ENCODE measurements at regions not wholly inside any gene's neighbourhood (a gene's known extent, or its start where the extent isn't known, plus 50 kb on each side); places are given as distances from the start of the nearest gene placed in this dataset.

DNA sequence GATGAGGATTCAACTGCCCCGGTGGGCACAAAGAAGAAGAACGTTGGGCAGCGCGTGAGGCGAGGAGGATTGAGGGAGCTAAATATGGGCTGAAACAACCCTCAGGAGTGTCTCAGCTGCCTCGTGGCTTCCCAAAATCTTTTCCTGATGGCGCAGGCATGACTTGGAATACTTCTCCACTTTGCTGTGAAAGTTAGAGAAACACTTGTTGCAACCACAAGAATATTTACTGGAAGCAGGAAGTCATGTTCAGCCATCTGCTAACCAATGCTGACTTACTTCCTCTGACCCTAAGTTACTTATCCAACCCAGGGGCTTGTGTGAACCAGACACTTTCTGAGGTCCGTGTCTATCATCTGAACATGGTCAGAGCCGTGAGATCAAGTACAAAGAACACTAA, 148.8 kb downstream of the ARL4C start:
- ATAC-seq (no peak), FAIRE-seq (no peak), DNase-seq (ENCODE audit: low spot score) (no peak)
- POLR2A ChIA-PET = no interaction called here
- Histone ChIP-seq H3K4me3 (replicated peaks in 1 of 3; ENCODE audit: insufficient read depth in 1 of 3, low read depth in 2 of 3, low read length in 3 of 3) (no peak overlapping the region), H3K36me3 (replicated peaks in 1 of 2; ENCODE audit: control insufficient read depth in 1 of 2, insufficient read depth in 2 of 2, low read length in 2 of 2) (no peaks in the 10 kb centered on the region), H4K20me1 (ENCODE audit: insufficient read depth, low read length) (no peaks in the 10 kb centered on the region), H2AFZ (ENCODE audit: low read length) (no peak overlapping the region), H3K27me3 (ENCODE audit: control insufficient read depth in 1 of 2, insufficient read depth in 2 of 2, low read length in 2 of 2) (no peaks in the 10 kb centered on the region), H3K4me1 (ENCODE audit: insufficient read depth, low read length) (no peaks in the 10 kb centered on the region), H3K79me2 (ENCODE audit: insufficient read depth, low read length) (no peaks in the 10 kb centered on the region), H3K27ac (ENCODE audit: extremely low read length, insufficient read depth, low read length) (no peak overlapping the region), H3K9ac (ENCODE audit: insufficient read depth, low read depth, low read length) (no peak overlapping the region), H3K4me2 (ENCODE audit: low read depth, low read length) (no peak overlapping the region), H3K9me3 (ENCODE audit: low read length) (peaks cover 9% of the 10 kb centered on the region; the same call in 1 of the 2 replicates)
- no peak for TF ChIP-seq ZNF781 (CRISPR knock-in tag; IDR thresholded peaks at IDR 0.05; ENCODE audit: borderline replicate concordance, not compliant biosample characterization)
- TF ChIP-seq ZNF17 (CRISPR knock-in tag; IDR thresholded peaks at IDR 0.05) = no peak
- TF ChIP-seq SRY (CRISPR knock-in tag; IDR thresholded peaks at IDR 0.05) = no peak
- no peak for TF ChIP-seq ELF4 (CRISPR knock-in tag; IDR thresholded peaks at IDR 0.05; ENCODE audit: borderline replicate concordance)
- TF ChIP-seq, protein P1, sequence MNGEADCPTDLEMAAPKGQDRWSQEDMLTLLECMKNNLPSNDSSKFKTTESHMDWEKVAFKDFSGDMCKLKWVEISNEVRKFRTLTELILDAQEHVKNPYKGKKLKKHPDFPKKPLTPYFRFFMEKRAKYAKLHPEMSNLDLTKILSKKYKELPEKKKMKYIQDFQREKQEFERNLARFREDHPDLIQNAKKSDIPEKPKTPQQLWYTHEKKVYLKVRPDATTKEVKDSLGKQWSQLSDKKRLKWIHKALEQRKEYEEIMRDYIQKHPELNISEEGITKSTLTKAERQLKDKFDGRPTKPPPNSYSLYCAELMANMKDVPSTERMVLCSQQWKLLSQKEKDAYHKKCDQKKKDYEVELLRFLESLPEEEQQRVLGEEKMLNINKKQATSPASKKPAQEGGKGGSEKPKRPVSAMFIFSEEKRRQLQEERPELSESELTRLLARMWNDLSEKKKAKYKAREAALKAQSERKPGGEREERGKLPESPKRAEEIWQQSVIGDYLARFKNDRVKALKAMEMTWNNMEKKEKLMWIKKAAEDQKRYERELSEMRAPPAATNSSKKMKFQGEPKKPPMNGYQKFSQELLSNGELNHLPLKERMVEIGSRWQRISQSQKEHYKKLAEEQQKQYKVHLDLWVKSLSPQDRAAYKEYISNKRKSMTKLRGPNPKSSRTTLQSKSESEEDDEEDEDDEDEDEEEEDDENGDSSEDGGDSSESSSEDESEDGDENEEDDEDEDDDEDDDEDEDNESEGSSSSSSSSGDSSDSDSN (CRISPR knock-in tag; IDR thresholded peaks at IDR 0.05) = no peak
- TF ChIP-seq ZFYVE20 (CRISPR knock-in tag; IDR thresholded peaks at IDR 0.05; ENCODE audit: borderline replicate concordance, low read depth) = no peak
- TF ChIP-seq PHB2 (IDR thresholded peaks at IDR 0.05; ENCODE audit: partially characterized antibody) = no peak
- TF ChIP-seq THAP7 (CRISPR knock-in tag; IDR thresholded peaks at IDR 0.05) = no peak
- TF ChIP-seq ZHX1 (CRISPR knock-in tag; IDR thresholded peaks at IDR 0.05; ENCODE audit: low read depth) = no peak
- no peak for TF ChIP-seq ZNF331 (CRISPR knock-in tag; IDR thresholded peaks at IDR 0.05)
- intact Hi-C loops (cut with micrococcal nuclease; ENCODE audit: unreplicated experiment) = no loop called here
- no TSS peak for BruUV-seq (replicated peaks)
- in situ Hi-C loops (cut with HindIII; ENCODE audit: extremely low pct_ligation_motif_present, low pct_unique_long_range_greater_than_20kb) = no loop called here
- CTCF ChIA-PET (ENCODE audit: low intra/inter-chr PET ratio, low total read pairs) = no interaction called here
- WGBS (ENCODE audit: low lambda C conversion rate) = 57% methylated on average over 9 of the region's 9 CpGs

All from HepG2 (cell line).